ENCODE measurements at regions not wholly inside any gene's neighbourhood (a gene's known extent, or its start where the extent isn't known, plus 50 kb on each side); places are given as distances from the start of the nearest gene placed in this dataset.

GRCh38 chrX:113726009-113726408, 857.9 kb upstream of the HTR2C start:
- no peak for TF ChIP-seq CTCF (IDR thresholded peaks at IDR 0.05)
- no peak for TF ChIP-seq POLR2A (IDR thresholded peaks at IDR 0.05)
